ENCODE measurements at regions not wholly inside any gene's neighbourhood (a gene's known extent, or its start where the extent isn't known, plus 50 kb on each side); places are given as distances from the start of the nearest gene placed in this dataset.

- no peak for DNase-seq (ENCODE audit: low spot score)
- TF ChIP-seq, protein P1, sequence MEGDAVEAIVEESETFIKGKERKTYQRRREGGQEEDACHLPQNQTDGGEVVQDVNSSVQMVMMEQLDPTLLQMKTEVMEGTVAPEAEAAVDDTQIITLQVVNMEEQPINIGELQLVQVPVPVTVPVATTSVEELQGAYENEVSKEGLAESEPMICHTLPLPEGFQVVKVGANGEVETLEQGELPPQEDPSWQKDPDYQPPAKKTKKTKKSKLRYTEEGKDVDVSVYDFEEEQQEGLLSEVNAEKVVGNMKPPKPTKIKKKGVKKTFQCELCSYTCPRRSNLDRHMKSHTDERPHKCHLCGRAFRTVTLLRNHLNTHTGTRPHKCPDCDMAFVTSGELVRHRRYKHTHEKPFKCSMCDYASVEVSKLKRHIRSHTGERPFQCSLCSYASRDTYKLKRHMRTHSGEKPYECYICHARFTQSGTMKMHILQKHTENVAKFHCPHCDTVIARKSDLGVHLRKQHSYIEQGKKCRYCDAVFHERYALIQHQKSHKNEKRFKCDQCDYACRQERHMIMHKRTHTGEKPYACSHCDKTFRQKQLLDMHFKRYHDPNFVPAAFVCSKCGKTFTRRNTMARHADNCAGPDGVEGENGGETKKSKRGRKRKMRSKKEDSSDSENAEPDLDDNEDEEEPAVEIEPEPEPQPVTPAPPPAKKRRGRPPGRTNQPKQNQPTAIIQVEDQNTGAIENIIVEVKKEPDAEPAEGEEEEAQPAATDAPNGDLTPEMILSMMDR (IDR thresholded peaks at IDR 0.05; ENCODE audit: unreplicated experiment): no peak
- H3K4me3 Mint-ChIP-seq (ENCODE audit: unreplicated experiment): no peak overlapping the region
- no peak overlapping the region for H3K27ac Mint-ChIP-seq (ENCODE audit: unreplicated experiment)
- no peaks in the 10 kb centered on the region for H3K36me3 Mint-ChIP-seq (ENCODE audit: low read depth, unreplicated experiment)
- peaks cover 12% of the 10 kb centered on the region for H3K9me3 Mint-ChIP-seq (ENCODE audit: unreplicated experiment)
- peaks cover 24% of the 10 kb centered on the region for H3K4me1 Mint-ChIP-seq (ENCODE audit: unreplicated experiment)
- H3K27me3 Mint-ChIP-seq (ENCODE audit: unreplicated experiment): peaks cover 5% of the 10 kb centered on the region
Observed at GRCh38 chr3:194046531-194046930, 89.4 kb upstream of the HES1 start.

- peaks cover 15% of the 10 kb centered on the region for H3K9me3 Mint-ChIP-seq (ENCODE audit: unreplicated experiment)
- peaks cover 24% of the 10 kb centered on the region for H3K4me1 Mint-ChIP-seq (ENCODE audit: unreplicated experiment)
- peaks cover 5% of the 10 kb centered on the region for H3K27me3 Mint-ChIP-seq (ENCODE audit: unreplicated experiment)
- no peak for DNase-seq (ENCODE audit: low spot score)
- no peak overlapping the region for H3K4me3 Mint-ChIP-seq (ENCODE audit: unreplicated experiment)
- no peaks in the 10 kb centered on the region for H3K36me3 Mint-ChIP-seq (ENCODE audit: low read depth, unreplicated experiment)
- TF ChIP-seq, protein P1 (IDR thresholded peaks at IDR 0.05; ENCODE audit: unreplicated experiment): no peak
- H3K27ac Mint-ChIP-seq (ENCODE audit: unreplicated experiment): peak overlapping the region; percentile 58
Observed at GRCh38 chr3:194046995-194047645, 88.8 kb upstream of the HES1 start.

DNA sequence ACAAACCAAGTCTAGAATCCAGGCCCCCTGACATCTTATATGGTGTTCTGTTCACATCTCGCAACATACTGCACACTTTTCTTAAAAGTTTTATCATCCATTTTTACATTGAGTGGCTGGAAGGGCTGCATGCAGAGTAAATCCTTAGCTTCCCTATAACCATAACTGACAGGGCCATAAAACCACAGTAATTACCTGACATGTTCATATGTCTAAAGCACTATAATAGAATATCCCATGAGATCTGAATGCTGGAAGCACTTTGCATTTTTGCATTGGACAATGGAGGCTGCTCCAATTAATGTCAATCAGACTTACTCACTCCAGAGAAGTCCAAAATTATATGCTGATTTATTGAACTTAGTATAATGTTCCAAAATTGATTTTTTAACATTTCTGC is 86.6 kb upstream of the HES1 start:
- no peak for DNase-seq (ENCODE audit: low spot score)
- TF ChIP-seq, protein P1 (IDR thresholded peaks at IDR 0.05; ENCODE audit: unreplicated experiment): no peak
- H3K27me3 Mint-ChIP-seq (ENCODE audit: unreplicated experiment): peaks cover 5% of the 10 kb centered on the region
- H3K27ac Mint-ChIP-seq (ENCODE audit: unreplicated experiment): no peak overlapping the region
- peaks cover 16% of the 10 kb centered on the region for H3K4me1 Mint-ChIP-seq (ENCODE audit: unreplicated experiment)
- H3K9me3 Mint-ChIP-seq (ENCODE audit: unreplicated experiment): peaks cover 15% of the 10 kb centered on the region
- H3K36me3 Mint-ChIP-seq (ENCODE audit: low read depth, unreplicated experiment): no peaks in the 10 kb centered on the region
- H3K4me3 Mint-ChIP-seq (ENCODE audit: unreplicated experiment): no peak overlapping the region

DNA sequence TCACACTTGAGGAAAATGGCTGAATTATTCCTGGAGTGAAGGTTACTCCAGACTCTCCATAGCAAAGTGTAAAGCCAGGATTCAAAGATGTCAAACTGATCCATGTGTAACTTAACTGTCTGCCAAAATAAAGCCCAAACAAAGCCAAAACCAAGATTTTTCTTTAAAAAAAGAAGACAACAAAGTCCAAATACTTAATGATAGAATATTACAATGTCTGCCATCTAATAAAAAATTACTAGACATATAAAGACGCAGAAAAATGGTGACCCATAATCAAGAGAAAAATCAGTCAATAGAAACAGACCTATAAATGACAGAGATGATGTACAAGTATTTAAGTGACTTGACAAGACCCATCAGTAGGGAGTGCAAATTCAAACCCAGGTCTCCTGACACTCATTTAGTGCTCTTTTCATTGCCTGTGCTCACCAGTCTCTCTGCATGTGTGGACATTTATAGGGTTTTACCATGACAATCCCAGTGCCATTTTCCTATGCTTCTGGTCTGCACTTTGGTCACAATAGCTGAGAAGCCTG is 85.1 kb upstream of the HES1 start:
- TF ChIP-seq, protein P1 (IDR thresholded peaks at IDR 0.05; ENCODE audit: unreplicated experiment): no peak
- Mint-ChIP-seq H3K9me3 (ENCODE audit: unreplicated experiment) (peaks cover 15% of the 10 kb centered on the region), H3K27me3 (ENCODE audit: unreplicated experiment) (peaks cover 5% of the 10 kb centered on the region), H3K4me1 (ENCODE audit: unreplicated experiment) (peaks cover 16% of the 10 kb centered on the region), H3K36me3 (ENCODE audit: low read depth, unreplicated experiment) (no peaks in the 10 kb centered on the region), H3K4me3 (ENCODE audit: unreplicated experiment) (no peak overlapping the region), H3K27ac (ENCODE audit: unreplicated experiment) (no peak overlapping the region)
- no peak for DNase-seq (ENCODE audit: low spot score)

DNA sequence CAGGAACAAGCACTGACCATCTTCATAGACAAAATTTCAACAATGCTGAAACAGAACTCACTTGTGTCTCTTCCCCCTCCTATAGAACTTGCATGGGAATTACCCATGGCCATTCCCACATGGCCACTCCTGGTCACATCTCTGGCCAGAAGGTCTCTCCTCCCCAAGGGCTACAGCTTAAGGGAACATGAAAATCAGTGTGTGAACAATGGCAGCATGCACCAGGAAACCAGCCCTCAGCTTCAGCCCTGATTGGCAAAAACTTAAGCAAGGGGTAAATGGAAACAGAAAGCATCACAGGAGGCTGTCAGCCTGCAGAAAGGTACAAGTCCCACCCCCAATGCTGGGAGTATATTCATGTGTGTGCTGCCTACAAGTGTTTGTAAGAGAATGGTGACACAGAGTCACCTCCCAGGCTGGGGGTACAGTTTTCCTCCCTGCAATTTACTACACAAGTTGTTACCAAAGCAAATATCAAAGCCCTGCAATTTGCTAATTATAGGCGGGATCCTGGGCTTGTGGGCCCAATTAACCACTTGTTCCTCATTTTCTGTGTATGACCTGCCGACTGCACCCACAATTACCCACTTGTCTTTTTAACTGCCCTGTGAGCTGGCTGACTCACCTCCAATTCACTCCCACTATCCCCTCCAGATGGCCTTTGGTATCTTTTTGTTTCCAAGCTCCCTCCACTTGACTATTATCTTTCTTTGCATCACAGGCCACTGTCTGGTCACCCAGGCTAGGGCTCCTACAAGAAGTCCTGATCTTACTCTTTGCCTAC is 84.4 kb upstream of the HES1 start:
- TF ChIP-seq, protein P1 (IDR thresholded peaks at IDR 0.05; ENCODE audit: unreplicated experiment): no peak
- peaks cover 15% of the 10 kb centered on the region for H3K9me3 Mint-ChIP-seq (ENCODE audit: unreplicated experiment)
- H3K27ac Mint-ChIP-seq (ENCODE audit: unreplicated experiment): no peak overlapping the region
- no peak for DNase-seq (ENCODE audit: low spot score)
- peaks cover 16% of the 10 kb centered on the region for H3K4me1 Mint-ChIP-seq (ENCODE audit: unreplicated experiment)
- no peak overlapping the region for H3K4me3 Mint-ChIP-seq (ENCODE audit: unreplicated experiment)
- H3K27me3 Mint-ChIP-seq (ENCODE audit: unreplicated experiment): peaks cover 7% of the 10 kb centered on the region
- no peaks in the 10 kb centered on the region for H3K36me3 Mint-ChIP-seq (ENCODE audit: low read depth, unreplicated experiment)

All from endothelial cell (in vitro differentiated cells).